HepG2 (cell line): ENCODE measurements at regions not wholly inside any gene's neighbourhood (a gene's known extent, or its start where the extent isn't known, plus 50 kb on each side); places are given as distances from the start of the nearest gene placed in this dataset.

ENCODE experiments used
- ATAC-seq: fragments of 200-7000 bp; cut with Tn5 transposase; 3 replicates; pipeline ENCODE4 v1.9.1; 2020; ENCODE audit warnings: mild to moderate bottlenecking, moderate library complexity
- BruUV-seq: library from RNA; stranded (reverse); fragments of 400-500 nt; replicated peaks from 2 replicates; lab custom pipeline; 2021; lab: Mats Ljungman, UMichigan
- CTCF ChIA-PET: fragments of 300-600 bp; formaldehyde crosslinking; extraction: SDS; loops from one replicate; lab custom pipeline; 2021; ENCODE audit warnings: low total read pairs, inconsistent platforms, low intra/inter-chr PET ratio; lab: Yijun Ruan, JAX
- POLR2A ChIA-PET: fragments of 350-600 bp; sonication (Branson Sonifier 250); formaldehyde crosslinking; loops from one replicate; lab custom pipeline; 2020; ENCODE audit warnings: antibody characterized with exemption, inconsistent platforms; lab: Yijun Ruan, JAX
- DNase-seq: peaks from one replicate; pipeline ENCODE4 v3.0.0-alpha.2; 2015; ENCODE audit warnings: low spot score
- FAIRE-seq: peaks from 3 replicates; lab custom pipeline; 2011; peaks lifted over from hg19 to GRCh38; lab: Jason Lieb, UNC
- H2AFZ ChIP-seq: one replicate; pipeline ENCODE4 v1.6.1; 2011; ENCODE audit warnings: low read length, inconsistent platforms
- H3K27ac ChIP-seq: fragments of 300-600 bp; 3 replicates; pipeline ENCODE4 v1.8.0; 2011; ENCODE audit warnings: mixed run types, mild to moderate bottlenecking, mixed read lengths, low read length, inconsistent platforms; ENCODE audit not compliant: insufficient read depth; ENCODE audit errors: extremely low read length
- H3K27me3 ChIP-seq, 2 experiments: fragments of 200-600 bp in 1 of 2; 2 replicates in 1 of 2; 3 replicates in 1 of 2; pipeline versions ENCODE4 v1.6.0 to v1.8.0; 2011; ENCODE audit warnings: low read length in 2 of 2, mild to moderate bottlenecking in 2 of 2, moderate library complexity in 2 of 2, inconsistent platforms in 1 of 2; ENCODE audit not compliant: insufficient read depth in 2 of 2, control insufficient read depth in 1 of 2
- H3K36me3 ChIP-seq, 2 experiments: fragments of 200-600 bp in 1 of 2; replicated peaks in 1 of 2; 2 replicates in 1 of 2; 3 replicates in 1 of 2; pipeline versions ENCODE4 v1.5.1 to v1.8.0; 2011; ENCODE audit warnings: low read length in 2 of 2, inconsistent platforms in 1 of 2; ENCODE audit not compliant: insufficient read depth in 2 of 2, control insufficient read depth in 1 of 2
- H3K4me1 ChIP-seq: 2 replicates; pipeline ENCODE4 v1.5.1; 2012; ENCODE audit warnings: low read length, inconsistent platforms; ENCODE audit not compliant: insufficient read depth
- H3K4me2 ChIP-seq: 2 replicates; pipeline ENCODE4 v1.6.0; 2011; ENCODE audit warnings: low read depth, low read length, inconsistent platforms
- H3K4me3 ChIP-seq, 3 experiments: fragments of 200-600 bp in 1 of 3; sonication (generic), shearing (Covaris generic) in 1 of 3; replicated peaks in 1 of 3; 2 replicates each; pipeline ENCODE4 v1.5.1; 2011 to 2016; ENCODE audit warnings: low read length in 3 of 3, inconsistent platforms in 2 of 3, low read depth in 2 of 3, mild to moderate bottlenecking in 2 of 3, control low read depth in 1 of 3, mixed read lengths in 1 of 3; ENCODE audit not compliant: insufficient read depth in 1 of 3
- H3K79me2 ChIP-seq: one replicate; pipeline ENCODE4 v1.6.1; 2011; ENCODE audit warnings: low read length, inconsistent platforms; ENCODE audit not compliant: insufficient read depth
- H3K9ac ChIP-seq: 2 replicates; pipeline ENCODE4 v1.6.0; 2011; ENCODE audit warnings: mild to moderate bottlenecking, low read depth, low read length, inconsistent platforms; ENCODE audit not compliant: insufficient read depth
- H3K9me3 ChIP-seq: 2 replicates; pipeline ENCODE4 v1.5.1; 2012; ENCODE audit warnings: mild to moderate bottlenecking, low read length
- H4K20me1 ChIP-seq: 2 replicates; pipeline ENCODE4 v1.6.0; 2011; ENCODE audit warnings: inconsistent platforms, mild to moderate bottlenecking, low read length, moderate library complexity; ENCODE audit not compliant: insufficient read depth
- NAIF1 ChIP-seq: sonication (generic); formaldehyde crosslinking; IDR thresholded peaks from 2 replicates; pipeline ENCODE4 v1.5.0; 2020; ENCODE audit warnings: mild to moderate bottlenecking, missing genetic modification reagents, borderline replicate concordance
- SUZ12 ChIP-seq: fragments of 150-350 bp; IDR thresholded peaks from 2 replicates; pipeline ENCODE4 v1.6.1; 2014; ENCODE audit warnings: low read depth, low read length
- ZEB1 ChIP-seq: IDR thresholded peaks from 2 replicates; pipeline ENCODE4 v1.6.1; 2012; ENCODE audit warnings: mild to moderate bottlenecking, low read depth, inconsistent platforms; ENCODE audit not compliant: insufficient replicate concordance
- ZNF431 ChIP-seq: sonication (generic); formaldehyde crosslinking; IDR thresholded peaks from 2 replicates; pipeline ENCODE4 v1.9.0; 2022; ENCODE audit warnings: missing genetic modification reagents, low read depth, mild to moderate bottlenecking, borderline replicate concordance
- ZNF790 ChIP-seq: sonication (generic); formaldehyde crosslinking; IDR thresholded peaks from 2 replicates; pipeline ENCODE4 v1.8.0; 2022; ENCODE audit warnings: missing genetic modification reagents, mild to moderate bottlenecking, borderline replicate concordance
- ZSCAN21 ChIP-seq: sonication (generic); formaldehyde crosslinking; IDR thresholded peaks from 2 replicates; pipeline ENCODE4 v1.8.0; 2022; ENCODE audit warnings: mild to moderate bottlenecking, missing genetic modification reagents, moderate library complexity, borderline replicate concordance
- WGBS: methylation state at CpG from one replicate; pipeline ENCODE4 v1.1.6; 2017; ENCODE audit warnings: low lambda C conversion rate; 5-methylcytosine and 5-hydroxymethylcytosine counted together
- in situ Hi-C: cut with HindIII; loops from 2 replicates; pipeline ENCODE4 v1.10.0; 2017; ENCODE audit warnings: low pct_unique_long_range_greater_than_20kb; ENCODE audit not compliant: extremely low pct_ligation_motif_present
- intact Hi-C: fragments of 100-400 bp; cut with micrococcal nuclease; formaldehyde crosslinking; loops from one replicate; pipeline ENCODE4 v1.10.0; 2022; ENCODE audit not compliant: unreplicated experiment
- TF ChIP-seq, protein P1 (sequence below): sonication (generic); formaldehyde crosslinking; IDR thresholded peaks from 2 replicates; pipeline ENCODE4 v1.5.0; 2020; ENCODE audit warnings: mild to moderate bottlenecking, missing genetic modification reagents, borderline replicate concordance
- TF ChIP-seq, protein P2 (sequence below): sonication (generic); formaldehyde crosslinking; IDR thresholded peaks from 2 replicates; pipeline ENCODE4 v1.8.1; 2023; ENCODE audit warnings: missing genetic modification reagents, inconsistent platforms, borderline replicate concordance

DNA sequence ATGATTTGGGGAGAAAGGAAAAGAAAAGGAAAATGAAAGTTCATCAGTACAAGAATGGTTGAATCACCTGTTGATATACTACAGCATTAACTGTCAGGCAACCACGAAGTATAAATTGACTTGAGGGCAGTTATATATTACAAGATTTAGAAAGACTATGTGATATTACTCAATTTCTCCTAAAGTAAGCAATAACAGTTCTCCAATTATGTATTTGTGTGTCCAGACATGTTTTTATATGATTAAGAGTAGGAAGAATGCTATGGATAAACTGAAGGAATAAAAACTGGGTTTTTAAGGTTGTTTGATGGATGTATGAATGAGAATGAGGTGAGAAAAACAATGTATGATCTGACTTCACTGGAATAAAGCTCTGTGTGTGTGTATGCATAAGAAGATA, 2234.4 kb downstream of the ARAP2 start:
- no peaks in the 10 kb centered on the region for H4K20me1 ChIP-seq
- intact Hi-C loops = no loop called here
- BruUV-seq = no TSS peak

DNA sequence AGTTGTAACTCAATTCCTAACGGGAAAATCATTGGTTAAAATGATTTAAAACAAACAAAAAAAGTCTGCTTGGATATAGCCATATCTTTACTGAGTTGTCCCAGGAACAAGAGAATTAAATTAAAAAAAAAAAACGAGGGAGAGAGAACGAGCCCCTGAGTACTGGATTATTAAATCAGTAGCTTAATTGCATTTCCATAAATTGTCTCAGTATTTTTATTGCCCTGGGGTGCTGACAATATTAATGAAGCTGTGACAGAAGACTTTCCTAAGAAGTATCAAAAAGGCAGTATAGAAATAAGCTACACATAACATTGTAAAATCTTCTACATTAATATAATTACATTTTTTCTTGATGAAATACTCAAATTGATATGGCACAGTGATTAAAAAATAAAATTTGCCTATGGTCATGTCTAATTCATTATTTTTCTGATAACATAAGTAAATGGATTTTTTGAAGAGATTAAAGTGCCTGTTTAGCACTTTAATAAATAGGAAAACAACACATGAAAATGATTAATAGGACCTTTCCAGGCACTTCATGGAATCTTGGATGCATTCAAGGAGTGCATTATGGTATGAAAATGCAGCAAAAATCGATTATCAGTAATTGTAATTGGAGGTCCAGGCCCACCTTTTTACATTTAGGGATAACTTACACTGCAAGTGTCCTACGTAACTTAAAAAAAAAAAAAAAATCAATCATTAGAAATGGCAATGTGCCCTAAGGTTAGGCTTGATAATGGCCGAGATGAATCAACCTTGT, 2233.4 kb downstream of the ARAP2 start:
- H3K27me3 ChIP-seq = no peaks in the 10 kb centered on the region
- H2AFZ ChIP-seq = no peak overlapping the region
- no peak overlapping the region for H3K9ac ChIP-seq
- in situ Hi-C loops (no loop called here), intact Hi-C loops (no loop called here)
- no peaks in the 10 kb centered on the region for H3K36me3 ChIP-seq
- H3K4me2 ChIP-seq = no peak overlapping the region
- H3K27ac ChIP-seq = no peak overlapping the region
- BruUV-seq = no TSS peak
- no peak for FAIRE-seq
- peaks cover 24% of the 10 kb centered on the region; the same call in 1 of the 2 replicates for H3K9me3 ChIP-seq
- no peaks in the 10 kb centered on the region for H3K4me1 ChIP-seq
- no peaks in the 10 kb centered on the region for H4K20me1 ChIP-seq
- POLR2A ChIA-PET = no interaction called here
- no peak for ATAC-seq
- H3K79me2 ChIP-seq = no peaks in the 10 kb centered on the region
- H3K4me3 ChIP-seq = no peak overlapping the region
- CTCF ChIA-PET = no interaction called here
- 12% methylated on average over 6 of the region's 6 CpGs for WGBS
- no peak for DNase-seq
- TF ChIP-seq, protein P1, sequence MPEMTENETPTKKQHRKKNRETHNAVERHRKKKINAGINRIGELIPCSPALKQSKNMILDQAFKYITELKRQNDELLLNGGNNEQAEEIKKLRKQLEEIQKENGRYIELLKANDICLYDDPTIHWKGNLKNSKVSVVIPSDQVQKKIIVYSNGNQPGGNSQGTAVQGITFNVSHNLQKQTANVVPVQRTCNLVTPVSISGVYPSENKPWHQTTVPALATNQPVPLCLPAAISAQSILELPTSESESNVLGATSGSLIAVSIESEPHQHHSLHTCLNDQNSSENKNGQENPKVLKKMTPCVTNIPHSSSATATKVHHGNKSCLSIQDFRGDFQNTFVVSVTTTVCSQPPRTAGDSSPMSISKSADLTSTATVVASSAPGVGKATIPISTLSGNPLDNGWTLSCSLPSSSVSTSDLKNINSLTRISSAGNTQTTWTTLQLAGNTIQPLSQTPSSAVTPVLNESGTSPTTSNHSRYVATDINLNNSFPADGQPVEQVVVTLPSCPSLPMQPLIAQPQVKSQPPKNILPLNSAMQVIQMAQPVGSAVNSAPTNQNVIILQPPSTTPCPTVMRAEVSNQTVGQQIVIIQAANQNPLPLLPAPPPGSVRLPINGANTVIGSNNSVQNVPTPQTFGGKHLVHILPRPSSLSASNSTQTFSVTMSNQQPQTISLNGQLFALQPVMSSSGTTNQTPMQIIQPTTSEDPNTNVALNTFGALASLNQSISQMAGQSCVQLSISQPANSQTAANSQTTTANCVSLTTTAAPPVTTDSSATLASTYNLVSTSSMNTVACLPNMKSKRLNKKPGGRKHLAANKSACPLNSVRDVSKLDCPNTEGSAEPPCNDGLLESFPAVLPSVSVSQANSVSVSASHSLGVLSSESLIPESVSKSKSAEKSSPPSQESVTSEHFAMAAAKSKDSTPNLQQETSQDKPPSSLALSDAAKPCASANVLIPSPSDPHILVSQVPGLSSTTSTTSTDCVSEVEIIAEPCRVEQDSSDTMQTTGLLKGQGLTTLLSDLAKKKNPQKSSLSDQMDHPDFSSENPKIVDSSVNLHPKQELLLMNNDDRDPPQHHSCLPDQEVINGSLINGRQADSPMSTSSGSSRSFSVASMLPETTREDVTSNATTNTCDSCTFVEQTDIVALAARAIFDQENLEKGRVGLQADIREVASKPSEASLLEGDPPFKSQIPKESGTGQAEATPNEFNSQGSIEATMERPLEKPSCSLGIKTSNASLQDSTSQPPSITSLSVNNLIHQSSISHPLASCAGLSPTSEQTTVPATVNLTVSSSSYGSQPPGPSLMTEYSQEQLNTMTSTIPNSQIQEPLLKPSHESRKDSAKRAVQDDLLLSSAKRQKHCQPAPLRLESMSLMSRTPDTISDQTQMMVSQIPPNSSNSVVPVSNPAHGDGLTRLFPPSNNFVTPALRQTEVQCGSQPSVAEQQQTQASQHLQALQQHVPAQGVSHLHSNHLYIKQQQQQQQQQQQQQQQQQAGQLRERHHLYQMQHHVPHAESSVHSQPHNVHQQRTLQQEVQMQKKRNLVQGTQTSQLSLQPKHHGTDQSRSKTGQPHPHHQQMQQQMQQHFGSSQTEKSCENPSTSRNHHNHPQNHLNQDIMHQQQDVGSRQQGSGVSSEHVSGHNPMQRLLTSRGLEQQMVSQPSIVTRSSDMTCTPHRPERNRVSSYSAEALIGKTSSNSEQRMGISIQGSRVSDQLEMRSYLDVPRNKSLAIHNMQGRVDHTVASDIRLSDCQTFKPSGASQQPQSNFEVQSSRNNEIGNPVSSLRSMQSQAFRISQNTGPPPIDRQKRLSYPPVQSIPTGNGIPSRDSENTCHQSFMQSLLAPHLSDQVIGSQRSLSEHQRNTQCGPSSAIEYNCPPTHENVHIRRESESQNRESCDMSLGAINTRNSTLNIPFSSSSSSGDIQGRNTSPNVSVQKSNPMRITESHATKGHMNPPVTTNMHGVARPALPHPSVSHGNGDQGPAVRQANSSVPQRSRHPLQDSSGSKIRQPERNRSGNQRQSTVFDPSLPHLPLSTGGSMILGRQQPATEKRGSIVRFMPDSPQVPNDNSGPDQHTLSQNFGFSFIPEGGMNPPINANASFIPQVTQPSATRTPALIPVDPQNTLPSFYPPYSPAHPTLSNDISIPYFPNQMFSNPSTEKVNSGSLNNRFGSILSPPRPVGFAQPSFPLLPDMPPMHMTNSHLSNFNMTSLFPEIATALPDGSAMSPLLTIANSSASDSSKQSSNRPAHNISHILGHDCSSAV = no peak
- no peak for TF ChIP-seq SUZ12
- no peak for TF ChIP-seq ZNF790 (CRISPR knock-in tag)
- TF ChIP-seq, protein P2, sequence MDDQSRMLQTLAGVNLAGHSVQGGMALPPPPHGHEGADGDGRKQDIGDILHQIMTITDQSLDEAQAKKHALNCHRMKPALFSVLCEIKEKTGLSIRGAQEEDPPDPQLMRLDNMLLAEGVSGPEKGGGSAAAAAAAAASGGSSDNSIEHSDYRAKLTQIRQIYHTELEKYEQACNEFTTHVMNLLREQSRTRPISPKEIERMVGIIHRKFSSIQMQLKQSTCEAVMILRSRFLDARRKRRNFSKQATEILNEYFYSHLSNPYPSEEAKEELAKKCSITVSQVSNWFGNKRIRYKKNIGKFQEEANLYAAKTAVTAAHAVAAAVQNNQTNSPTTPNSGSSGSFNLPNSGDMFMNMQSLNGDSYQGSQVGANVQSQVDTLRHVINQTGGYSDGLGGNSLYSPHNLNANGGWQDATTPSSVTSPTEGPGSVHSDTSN (CRISPR knock-in tag) = no peak
- TF ChIP-seq ZSCAN21 = no peak
- TF ChIP-seq ZEB1 = no peak
- no peak for TF ChIP-seq ZNF431 (CRISPR knock-in tag)

More for the DNA sequence above, 2234.4 kb downstream of the ARAP2 start:
- Histone ChIP-seq H2AFZ (no peak overlapping the region), H3K79me2 (no peaks in the 10 kb centered on the region), H3K27me3 (no peaks in the 10 kb centered on the region), H3K9me3 (peaks cover 16% of the 10 kb centered on the region; the same call in 1 of the 2 replicates), H3K4me2 (no peak overlapping the region), H3K27ac (no peak overlapping the region), H3K4me3 (no peak overlapping the region), H3K36me3 (no peaks in the 10 kb centered on the region), H3K9ac (no peak overlapping the region), H3K4me1 (no peaks in the 10 kb centered on the region)
- ChIA-PET CTCF (no interaction called here), POLR2A (no interaction called here)
- in situ Hi-C loops = no loop called here
- ATAC-seq (no peak), DNase-seq (no peak), FAIRE-seq (no peak)
- 3% methylated on average over 1 of the region's 1 CpG for WGBS
- TF ChIP-seq NAIF1 (CRISPR knock-in tag) = no peak
